Erythroblast (primary cell): ENCODE measurements at regions not wholly inside any gene's neighbourhood (a gene's known extent, or its start where the extent isn't known, plus 50 kb on each side); places are given as distances from the start of the nearest gene placed in this dataset.

Experiments used
- GATA1 ChIP-seq: IDR thresholded peaks from 2 replicates; pipeline ENCODE4 v1.6.1; 2011; ENCODE audit warnings: low read depth, mild to moderate bottlenecking, control low read depth, low read length, moderate library complexity
- POLR2A ChIP-seq: IDR thresholded peaks from 2 replicates; pipeline ENCODE4 v1.6.1; 2011; ENCODE audit warnings: mild to moderate bottlenecking, low read length

GRCh38 chr1:232191560-232191959, 438.4 kb downstream of the SIPA1L2 start:
- TF ChIP-seq POLR2A = no peak
- no peak for TF ChIP-seq GATA1
